HUES64 (cell line): ENCODE measurements at regions not wholly inside any gene's neighbourhood (a gene's known extent, or its start where the extent isn't known, plus 50 kb on each side); places are given as distances from the start of the nearest gene placed in this dataset.

Source experiments
- H3K27ac ChIP-seq: 2 replicates; pipeline ENCODE4 v1.7.0; 2013; ENCODE audit warnings: low read depth, low read length, inconsistent platforms
- H3K27me3 ChIP-seq: 2 replicates; pipeline ENCODE4 v1.6.1; 2013; ENCODE audit warnings: mild to moderate bottlenecking, low read length; ENCODE audit not compliant: insufficient read depth
- H3K36me3 ChIP-seq: 2 replicates; pipeline ENCODE4 v1.6.1; 2013; ENCODE audit warnings: mild to moderate bottlenecking, low read length; ENCODE audit not compliant: insufficient read depth
- H3K4me1 ChIP-seq: 2 replicates; pipeline ENCODE4 v1.6.1; 2013; ENCODE audit warnings: mild to moderate bottlenecking, low read length, moderate library complexity; ENCODE audit not compliant: insufficient read depth
- H3K4me3 ChIP-seq: 2 replicates; pipeline ENCODE4 v1.5.1; 2013; ENCODE audit warnings: mild to moderate bottlenecking, low read length, moderate library complexity
- H3K9ac ChIP-seq: 2 replicates; pipeline ENCODE4 v1.6.1; 2013; ENCODE audit warnings: mild to moderate bottlenecking, low read depth, low read length
- H3K9me3 ChIP-seq: 2 replicates; pipeline ENCODE4 v1.6.1; 2013; ENCODE audit warnings: low read depth, low read length; ENCODE audit not compliant: insufficient read depth
- WGBS: fragments of 150-250, 120-280 bp; methylation state at CpG from one replicate; pipeline ENCODE4 v1.1.7; 2013; ENCODE audit warnings: missing lambda C conversion rate; 5-methylcytosine and 5-hydroxymethylcytosine counted together

- no peaks in the 10 kb centered on the region for H3K9me3 ChIP-seq
- H3K4me1 ChIP-seq: peaks cover 47% of the 10 kb centered on the region
- peak overlapping the region; percentile 64 for H3K9ac ChIP-seq
- H3K27me3 ChIP-seq: no peaks in the 10 kb centered on the region
- peak overlapping the region; percentile 20 for H3K4me3 ChIP-seq
- H3K36me3 ChIP-seq: no peaks in the 10 kb centered on the region
- peak overlapping the region; percentile 84 for H3K27ac ChIP-seq
- 55% methylated on average over 21 of the region's 22 CpGs for WGBS
Observed at GRCh38 chr14:76923431-76924370, 97.5 kb downstream of the LRRC74A start.

- Histone ChIP-seq H3K27ac (no peak overlapping the region), H3K4me1 (peaks cover 52% of the 10 kb centered on the region), H3K9ac (0 out of 2 replicates have a peak overlapping the region, but pooled peaks have one; percentile 32), H3K27me3 (no peaks in the 10 kb centered on the region), H3K36me3 (no peaks in the 10 kb centered on the region), H3K9me3 (no peaks in the 10 kb centered on the region), H3K4me3 (no peak overlapping the region)
- 45% methylated on average over 11 of the region's 12 CpGs for WGBS
Observed at GRCh38 chr14:76922584-76922983, 96.4 kb downstream of the LRRC74A start.

- no peak overlapping the region for H3K9ac ChIP-seq
- H3K4me1 ChIP-seq: peaks cover 57% of the 10 kb centered on the region
- WGBS: 86% methylated on average over 5 of the region's 5 CpGs
Observed at GRCh38 chr14:76922092-76922491, 95.9 kb downstream of the LRRC74A start.

GRCh38 chr14:76921088-76921399 is 94.8 kb downstream of the LRRC74A start:
- H3K27ac ChIP-seq: no peak overlapping the region
- no peaks in the 10 kb centered on the region for H3K27me3 ChIP-seq
- peaks cover 59% of the 10 kb centered on the region for H3K4me1 ChIP-seq
- no peak overlapping the region for H3K9ac ChIP-seq
- H3K4me3 ChIP-seq: no peak overlapping the region
- 78% methylated on average over 4 of the region's 4 CpGs for WGBS
- no peaks in the 10 kb centered on the region for H3K9me3 ChIP-seq
- H3K36me3 ChIP-seq: no peaks in the 10 kb centered on the region

More at GRCh38 chr14:76922092-76922491, 95.9 kb downstream of the LRRC74A start:
- no peaks in the 10 kb centered on the region for H3K36me3 ChIP-seq
- no peak overlapping the region for H3K4me3 ChIP-seq
- no peaks in the 10 kb centered on the region for H3K27me3 ChIP-seq
- no peaks in the 10 kb centered on the region for H3K9me3 ChIP-seq
- no peak overlapping the region for H3K27ac ChIP-seq

GRCh38 chr14:76920331-76921087 is 94.3 kb downstream of the LRRC74A start:
- Histone ChIP-seq H3K36me3 (no peaks in the 10 kb centered on the region), H3K4me3 (no peak overlapping the region), H3K4me1 (peaks cover 59% of the 10 kb centered on the region), H3K9me3 (no peaks in the 10 kb centered on the region), H3K9ac (0 out of 2 replicates have a peak overlapping the region, but pooled peaks have one; percentile 15), H3K27me3 (no peaks in the 10 kb centered on the region), H3K27ac (peak overlapping the region; percentile 5; the same call in 1 of the 2 replicates)
- WGBS: 56% methylated on average over 13 of the region's 13 CpGs

- Histone ChIP-seq H3K36me3 (no peaks in the 10 kb centered on the region), H3K27me3 (no peaks in the 10 kb centered on the region), H3K9ac (peak overlapping the region; percentile 28; the same call in 1 of the 2 replicates), H3K4me3 (no peak overlapping the region), H3K9me3 (no peaks in the 10 kb centered on the region), H3K4me1 (peaks cover 53% of the 10 kb centered on the region), H3K27ac (peak overlapping the region; percentile 70)
- WGBS: 38% methylated on average over 21 of the region's 21 CpGs
Observed at GRCh38 chr14:76919431-76920330, 93.5 kb downstream of the LRRC74A start.
